A549 (cell line): ENCODE measurements at regions not wholly inside any gene's neighbourhood (a gene's known extent, or its start where the extent isn't known, plus 50 kb on each side); places are given as distances from the start of the nearest gene placed in this dataset.

ENCODE experiments used
- ATAC-seq, 2 experiments: fragments of 200-7000 bp in 1 of 2; fragments of >200 bp in 1 of 2; cut with Nextera tagmentation in 1 of 2; cut with Tn5 transposase in 1 of 2; 3 replicates each; pipeline versions ENCODE4 v1.8.0 to v1.9.1; 2018 to 2020; ENCODE audit warnings: mild to moderate bottlenecking in 1 of 2, moderate library complexity in 1 of 2
- CTCF ChIA-PET: fragments of 300-600 bp; sonication (Branson Sonifier 250); formaldehyde crosslinking; extraction: SDS; loops from one replicate; lab custom pipeline; 2021; ENCODE audit warnings: antibody characterized with exemption, inconsistent platforms; lab: Yijun Ruan, JAX
- POLR2A ChIA-PET: fragments of 350-600 bp; formaldehyde crosslinking; extraction: SDS; loops from one replicate; lab custom pipeline; 2021; ENCODE audit warnings: antibody characterized with exemption, inconsistent platforms; lab: Yijun Ruan, JAX
- DNase-seq, 2 experiments: peaks; one replicate each; pipeline versions ENCODE4 v3.0.0 to v3.0.0-alpha.2; 2011 to 2016; ENCODE audit warnings: low read depth in 1 of 2, low spot score in 1 of 2
- FAIRE-seq: peaks from 2 replicates; lab custom pipeline; 2011; peaks lifted over from hg19 to GRCh38; lab: Jason Lieb, UNC
- H3K27ac ChIP-seq, 2 experiments: fragments of >200 bp; sonication (Bioruptor Twin); formaldehyde crosslinking; 3 replicates each; pipeline ENCODE4 v1.5.1; 2016 to 2017
- H3K4me1 ChIP-seq: fragments of >200 bp; sonication (Bioruptor Twin); formaldehyde crosslinking; 3 replicates; pipeline ENCODE4 v1.6.1; 2016
- H3K4me2 ChIP-seq: fragments of >200 bp; sonication (Bioruptor Twin); formaldehyde crosslinking; 3 replicates; pipeline ENCODE4 v1.6.1; 2016
- H3K4me3 ChIP-seq: fragments of >200 bp; sonication (Bioruptor Twin); formaldehyde crosslinking; 3 replicates; pipeline ENCODE4 v1.5.1; 2016
- H3K9me3 ChIP-seq: fragments of >200 bp; sonication (Bioruptor Twin); formaldehyde crosslinking; 3 replicates; pipeline ENCODE4 v1.6.1; 2016
- BCL3 ChIP-seq: fragments of >200 bp; sonication (Bioruptor Twin); formaldehyde crosslinking; IDR thresholded peaks from 3 replicates; pipeline ENCODE4 v1.6.1; 2016
- BHLHE40 ChIP-seq: IDR thresholded peaks from 2 replicates; pipeline ENCODE4 v1.6.1; 2012; ENCODE audit warnings: low read depth, low read length, inconsistent platforms
- CBX2 ChIP-seq: fragments of 200-600 bp; sonication (generic); IDR thresholded peaks from 2 replicates; pipeline ENCODE4 v1.6.1; 2016; ENCODE audit warnings: low read depth, mild to moderate bottlenecking, borderline replicate concordance
- CBX8 ChIP-seq: fragments of 200-600 bp; sonication (generic); IDR thresholded peaks from 2 replicates; pipeline ENCODE4 v1.6.1; 2016
- CHD4 ChIP-seq: fragments of 200-600 bp; sonication (generic); IDR thresholded peaks from 2 replicates; pipeline ENCODE4 v1.6.1; 2016; ENCODE audit warnings: antibody characterized with exemption, mild to moderate bottlenecking, borderline replicate concordance
- E2F6 ChIP-seq: IDR thresholded peaks from 2 replicates; pipeline ENCODE4 v1.6.1; 2012; ENCODE audit warnings: low read depth, borderline replicate concordance
- EHMT2 ChIP-seq: fragments of 200-600 bp; sonication (generic); IDR thresholded peaks from 2 replicates; pipeline ENCODE4 v1.6.1; 2016; ENCODE audit warnings: antibody characterized with exemption, low read depth, mild to moderate bottlenecking, moderate library complexity
- ELK1 ChIP-seq: fragments of 150-350 bp; IDR thresholded peaks from 2 replicates; pipeline ENCODE4 v1.6.1; 2014; ENCODE audit warnings: low read depth, mild to moderate bottlenecking, low read length
- ESRRA ChIP-seq: fragments of 150-350 bp; IDR thresholded peaks from 2 replicates; pipeline ENCODE4 v1.6.1; 2014; ENCODE audit warnings: mild to moderate bottlenecking, low read length, borderline replicate concordance
- FOSB ChIP-seq: fragments of 250-450 bp; sonication (Bioruptor Pico); IDR thresholded peaks from 2 replicates; pipeline ENCODE4 v1.5.0; 2020; ENCODE audit warnings: mild to moderate bottlenecking, moderate library complexity
- FOXS1 ChIP-seq: fragments of 250-450 bp; sonication (Bioruptor Pico); IDR thresholded peaks from 2 replicates; pipeline ENCODE4 v1.5.0; 2020; ENCODE audit warnings: mild to moderate bottlenecking, moderate library complexity
- HDAC2 ChIP-seq: fragments of 200-600 bp; sonication (generic); IDR thresholded peaks from 2 replicates; pipeline ENCODE4 v1.6.1; 2016
- HES2 ChIP-seq: fragments of >200 bp; sonication (Bioruptor Twin); formaldehyde crosslinking; IDR thresholded peaks from 2 replicates; pipeline ENCODE4 v1.6.1; 2016
- HEYL ChIP-seq: fragments of 250-450 bp; sonication (Bioruptor Pico); IDR thresholded peaks from 2 replicates; pipeline ENCODE4 v1.8.0; 2021; ENCODE audit warnings: mild to moderate bottlenecking, moderate library complexity
- HMGXB4 ChIP-seq: fragments of 250-450 bp; sonication (Bioruptor Pico); IDR thresholded peaks from 2 replicates; pipeline ENCODE4 v1.5.0; 2021; ENCODE audit warnings: mild to moderate bottlenecking, moderate library complexity, borderline replicate concordance
- HOXB13 ChIP-seq: fragments of 250-450 bp; sonication (Bioruptor Pico); IDR thresholded peaks from 2 replicates; pipeline ENCODE4 v1.5.0; 2020; ENCODE audit warnings: low read depth, mild to moderate bottlenecking, moderate library complexity
- KDM1A ChIP-seq: fragments of 200-600 bp; sonication (generic); IDR thresholded peaks from 2 replicates; pipeline ENCODE4 v1.6.1; 2016; ENCODE audit warnings: low read depth, mild to moderate bottlenecking
- KDM5A ChIP-seq: fragments of 200-600 bp; sonication (generic); IDR thresholded peaks from 2 replicates; pipeline ENCODE4 v1.6.1; 2016; ENCODE audit warnings: antibody characterized with exemption, mild to moderate bottlenecking
- MAZ ChIP-seq: fragments of 150-350 bp; IDR thresholded peaks from 2 replicates; pipeline ENCODE4 v1.6.1; 2014; ENCODE audit warnings: antibody characterized with exemption, low read depth, low read length, borderline replicate concordance
- NFE2L2 ChIP-seq: fragments of 150-350 bp; conservative IDR thresholded peaks from 2 replicates; pipeline ENCODE4 v1.6.1; 2014; ENCODE audit warnings: low read length
- NPAS2 ChIP-seq: fragments of 250-450 bp; sonication (Bioruptor Pico); IDR thresholded peaks from 2 replicates; pipeline ENCODE4 v1.8.0; 2022; ENCODE audit warnings: mild to moderate bottlenecking, moderate library complexity, borderline replicate concordance
- NR3C1 ChIP-seq: fragments of >200 bp; sonication (Bioruptor Twin); formaldehyde crosslinking; IDR thresholded peaks from 3 replicates; pipeline ENCODE4 v1.6.1; 2017
- PBX3 ChIP-seq: IDR thresholded peaks from 2 replicates; pipeline ENCODE4 v1.6.1; 2012
- PHF8 ChIP-seq: fragments of 200-600 bp; sonication (generic); IDR thresholded peaks from 2 replicates; pipeline ENCODE4 v1.6.1; 2016; ENCODE audit warnings: low read depth, mild to moderate bottlenecking, antibody characterized with exemption, moderate library complexity, borderline replicate concordance
- POLR2AphosphoS2 ChIP-seq: conservative IDR thresholded peaks from 2 replicates; pipeline ENCODE4 v1.6.1; 2012; ENCODE audit warnings: low read length, improper control_type of control experiment, inconsistent platforms
- RAD21 ChIP-seq, 2 experiments: fragments of >200 bp in 1 of 2; sonication (Bioruptor Twin) in 1 of 2; formaldehyde crosslinking in 1 of 2; IDR thresholded peaks in 1 of 2; conservative IDR thresholded peaks in 1 of 2; 2 replicates in 1 of 2; 3 replicates in 1 of 2; pipeline ENCODE4 v1.6.1; 2012 to 2018; ENCODE audit warnings: inconsistent platforms in 1 of 2
- RARB ChIP-seq: fragments of 250-450 bp; sonication (Bioruptor Pico); IDR thresholded peaks from 2 replicates; pipeline ENCODE4 v1.8.0; 2021; ENCODE audit warnings: mild to moderate bottlenecking, moderate library complexity
- RNF2 ChIP-seq: fragments of 200-600 bp; sonication (generic); IDR thresholded peaks from 2 replicates; pipeline ENCODE4 v1.6.1; 2016; ENCODE audit warnings: low read depth, mild to moderate bottlenecking, antibody characterized with exemption, moderate library complexity, borderline replicate concordance
- SREBF2 ChIP-seq: fragments of 450-650 bp; IDR thresholded peaks from 2 replicates; pipeline ENCODE4 v1.6.1; 2014; ENCODE audit warnings: mild to moderate bottlenecking, moderate library complexity
- ZC3H11A ChIP-seq: fragments of 450-650 bp; IDR thresholded peaks from 2 replicates; pipeline ENCODE4 v1.6.1; 2014; ENCODE audit warnings: antibody characterized with exemption, mild to moderate bottlenecking
- ZFP36 ChIP-seq: fragments of 450-650 bp; IDR thresholded peaks from 2 replicates; pipeline ENCODE4 v1.6.1; 2014; ENCODE audit warnings: borderline replicate concordance; ENCODE audit not compliant: partially characterized antibody
- WGBS: methylation state at CpG from one replicate; pipeline ENCODE4 v1.1.6; 2017; ENCODE audit errors: missing lambda C conversion rate; 5-methylcytosine and 5-hydroxymethylcytosine counted together

- ChIA-PET CTCF (interaction anchor here (1.0 kb wide), 1 partner anchor 37 kb away, joined by 4 read pairs; no protein-coding TSS in a partner anchor), POLR2A (no interaction called here)
- no peaks in the 10 kb centered on the region for H3K9me3 ChIP-seq
- no peak for FAIRE-seq
- H3K4me2 ChIP-seq, result no peak overlapping the region
- TF ChIP-seq EHMT2 (no peak), PBX3 (no peak), NFE2L2 (no peak), BHLHE40 (no peak), ZC3H11A (no peak), POLR2AphosphoS2 (no peak), RARB (CRISPR knock-in tag) (no peak), E2F6 (no peak), ESRRA (no peak), MAZ (no peak), CBX8 (no peak), FOXS1 (CRISPR knock-in tag) (no peak), NPAS2 (CRISPR knock-in tag) (no peak)
- ATAC-seq, result no peak
- no peak for DNase-seq
- no peak overlapping the region for H3K4me3 ChIP-seq
- no peak overlapping the region for H3K27ac ChIP-seq
- no peaks in the 10 kb centered on the region for H3K4me1 ChIP-seq
- 76% methylated on average over 6 of the region's 6 CpGs for WGBS
Observed at GRCh38 chr5:14967166-14967565, 95.6 kb upstream of the ANKH start.

- ChIA-PET POLR2A (no interaction called here), CTCF (interaction anchor here (0.7 kb wide), 1 partner anchor 317 kb away, joined by 3 read pairs; no protein-coding TSS in a partner anchor)
- DNase-seq (no peak), ATAC-seq (no peak), FAIRE-seq (no peak)
- H3K4me1 ChIP-seq, result no peaks in the 10 kb centered on the region
- no peak overlapping the region for H3K4me3 ChIP-seq
- TF ChIP-seq HOXB13 (CRISPR knock-in tag) (no peak), ZFP36 (no peak), ELK1 (no peak), BCL3 (no peak), CBX2 (no peak)
- no peak overlapping the region for H3K27ac ChIP-seq
- H3K4me2 ChIP-seq, result no peak overlapping the region
- H3K9me3 ChIP-seq, result no peaks in the 10 kb centered on the region
- 72% methylated on average over 1 of the region's 1 CpG for WGBS
Observed at GRCh38 chr5:14965815-14966214, 94.2 kb upstream of the ANKH start.

- Histone ChIP-seq H3K9me3 (no peaks in the 10 kb centered on the region), H3K27ac (no peak overlapping the region), H3K4me2 (no peak overlapping the region), H3K4me3 (no peak overlapping the region), H3K4me1 (peaks cover 29% of the 10 kb centered on the region)
- no peak for FAIRE-seq
- no peak for DNase-seq
- ATAC-seq, result no peak
- 74% methylated on average over 2 of the region's 2 CpGs for WGBS
- ChIA-PET CTCF (interaction anchor here (0.7 to 1.8 kb wide), 4 partner anchors 12 to 46 kb away, joined by 3 to 8 read pairs (median 3); no protein-coding TSS in a partner anchor), POLR2A (no interaction called here)
- TF ChIP-seq FOXS1 (CRISPR knock-in tag) (no peak), SREBF2 (no peak), NR3C1 (no peak), KDM5A (no peak), HDAC2 (no peak), HMGXB4 (CRISPR knock-in tag) (no peak), HOXB13 (CRISPR knock-in tag) (no peak), HES2 (no peak), FOSB (CRISPR knock-in tag) (no peak), HEYL (no peak), CHD4 (no peak), KDM1A (no peak), PHF8 (no peak), RAD21 (conservative IDR thresholded peaks at IDR 0.05 in 1 of 2, IDR thresholded peaks at IDR 0.05 in 1 of 2) (no peak), RNF2 (no peak)
Observed at GRCh38 chr5:14962604-14963003, 91.0 kb upstream of the ANKH start.
